AML-193 (cell line): ENCODE measurements at regions not wholly inside any gene's neighbourhood (a gene's known extent, or its start where the extent isn't known, plus 50 kb on each side); places are given as distances from the start of the nearest gene placed in this dataset.

Source experiments
- DNase-seq, 2 experiments: peaks; one replicate each; lab custom pipeline; 2025; lab: John Stamatoyannopoulos, UW

DNA sequence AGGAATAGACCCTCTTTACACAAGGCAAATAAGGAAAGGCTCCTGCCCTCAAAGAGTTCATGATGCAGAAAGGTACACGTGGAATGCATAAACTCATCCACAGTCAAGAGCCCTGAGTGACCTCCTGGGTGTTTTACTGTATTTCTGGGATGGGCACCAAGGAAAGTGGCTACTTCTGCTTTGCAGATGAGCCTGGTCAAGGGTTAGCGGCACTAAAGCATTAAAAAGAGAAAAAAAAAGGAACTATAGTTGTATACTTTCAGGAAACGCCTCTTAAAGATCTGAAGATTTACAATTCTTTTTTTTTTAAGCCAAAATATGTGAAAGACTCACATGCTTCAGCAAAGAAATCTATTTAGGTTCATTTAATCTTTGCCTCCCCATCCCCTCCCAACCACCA lies 366.2 kb upstream of the PDE4D start:
- DNase-seq, result peak; percentile 66 to 67

DNA sequence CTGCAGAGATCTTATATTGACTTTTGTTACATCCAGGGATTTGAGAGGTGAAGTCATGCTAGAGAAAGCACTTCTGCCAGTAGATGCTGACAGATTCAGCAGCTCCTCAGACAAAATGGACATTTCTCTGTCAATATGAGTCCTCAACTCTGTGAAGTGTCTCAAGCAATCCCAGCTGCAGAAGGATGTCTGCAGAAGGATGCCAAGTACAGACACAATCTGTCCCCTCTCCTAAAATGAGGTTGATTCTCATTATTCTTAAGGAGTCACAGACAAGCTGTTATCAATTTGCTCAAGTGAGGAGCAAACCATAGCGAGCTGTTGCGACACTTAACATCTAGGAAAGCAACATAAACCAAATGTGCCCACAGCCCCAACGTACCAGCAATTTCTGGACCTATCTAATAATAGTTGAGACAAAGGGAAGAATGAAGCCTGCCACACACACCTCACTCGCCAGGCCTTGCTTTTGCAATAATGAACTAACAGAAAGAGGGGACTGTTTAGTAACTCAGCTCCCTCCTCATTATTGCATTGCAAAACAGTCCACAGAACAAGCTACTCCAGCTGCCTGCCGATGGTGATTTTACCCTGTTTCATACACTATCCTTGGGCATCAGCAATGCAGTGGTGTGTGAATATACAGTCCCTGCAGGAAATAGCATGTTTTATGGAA lies 364.2 kb upstream of the PDE4D start:
- peak; percentile 94 to 97 for DNase-seq

DNA sequence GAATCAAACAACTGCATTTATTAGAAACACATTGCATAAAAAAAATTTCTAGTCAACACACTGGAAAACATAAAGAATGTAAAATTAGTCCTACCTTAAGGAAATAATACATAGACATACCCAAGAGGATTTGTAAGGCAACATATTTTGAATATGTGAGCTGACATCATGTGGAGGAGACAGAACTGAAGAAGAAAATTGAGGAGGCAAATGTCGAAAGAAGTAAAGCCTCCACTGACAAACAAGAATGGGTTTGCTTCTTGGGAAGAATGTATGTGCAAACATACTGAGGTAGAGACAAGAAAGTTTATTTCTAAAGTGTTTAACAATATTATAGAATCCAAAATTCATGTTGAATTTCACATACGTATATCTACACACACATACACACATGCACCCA lies 363.0 kb upstream of the PDE4D start:
- DNase-seq, result peak; percentile 44 to 67

DNA sequence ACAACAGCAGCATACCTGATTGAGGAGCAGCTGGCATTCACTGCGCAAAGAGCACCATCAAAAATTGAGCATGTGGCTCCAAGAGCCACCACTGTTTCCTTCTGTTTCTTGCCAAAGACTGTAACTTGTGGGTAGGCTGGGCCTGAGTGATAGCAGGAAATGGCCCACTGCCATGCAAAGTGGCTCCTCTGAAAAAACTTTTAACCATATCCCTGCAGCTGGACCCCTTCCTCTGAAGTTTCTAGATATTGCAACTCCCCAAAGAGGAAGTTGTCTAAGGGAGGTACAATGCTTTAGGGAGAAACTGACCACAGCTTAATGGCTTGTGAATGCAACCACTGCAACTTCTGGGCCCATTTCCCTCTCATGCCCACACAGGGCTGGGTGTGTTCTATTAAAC lies 355.4 kb upstream of the PDE4D start:
- DNase-seq, result peak; percentile 98 to 99

DNA sequence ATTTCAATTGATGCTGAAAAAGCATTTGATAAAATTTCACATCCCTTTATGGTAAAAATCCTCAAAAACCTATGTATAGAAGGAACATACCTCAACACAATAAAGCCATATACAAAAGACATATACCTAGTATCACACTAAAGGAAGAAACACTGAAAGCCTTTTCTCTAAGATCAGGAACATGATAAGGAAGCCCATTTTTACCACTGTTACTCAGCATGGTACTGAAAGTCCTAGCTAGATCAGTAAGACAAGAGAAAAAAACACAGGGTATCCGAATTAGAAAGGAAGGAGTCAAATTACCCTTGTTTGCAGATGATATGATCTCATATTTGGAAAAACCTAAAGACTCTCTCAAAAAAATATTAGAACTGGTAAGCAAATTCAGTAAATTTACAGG lies 350.2 kb upstream of the PDE4D start:
- no peak for DNase-seq

DNA sequence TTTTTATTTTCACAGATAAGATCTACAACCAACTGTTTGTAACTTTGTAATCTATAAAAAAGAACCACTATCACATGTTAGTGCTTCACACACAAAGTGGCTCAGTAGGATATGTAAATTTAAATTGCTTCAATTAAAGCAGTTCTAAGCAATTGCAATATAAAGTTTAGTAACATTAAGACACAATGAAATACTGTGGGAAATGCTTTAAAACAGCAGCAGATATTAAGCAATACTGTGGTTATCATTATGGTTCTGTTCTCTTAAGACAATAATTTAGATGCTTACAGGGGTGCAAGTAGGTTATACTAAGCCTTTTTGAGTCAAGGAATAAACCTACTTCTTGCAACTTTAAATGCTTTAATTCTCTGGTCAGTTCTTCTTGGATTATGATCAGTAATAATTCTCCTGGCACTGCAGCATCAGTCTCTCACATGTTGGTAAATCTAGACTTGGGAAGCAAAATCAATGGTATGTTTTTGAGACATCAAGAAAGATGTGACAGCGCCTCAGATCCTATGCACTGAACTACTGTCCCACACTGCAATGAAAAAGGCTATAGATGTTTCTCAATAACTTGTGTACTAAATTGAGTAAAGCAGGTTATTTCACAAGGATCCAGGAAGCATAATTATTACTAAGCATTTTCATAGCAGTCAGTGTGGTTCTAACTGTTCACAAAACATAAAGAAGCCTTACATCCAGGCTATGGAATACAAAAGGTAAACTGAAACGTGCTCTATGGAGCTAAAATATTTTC lies 338.7 kb upstream of the PDE4D start:
- DNase-seq, result peak; percentile 91 to 95

DNA sequence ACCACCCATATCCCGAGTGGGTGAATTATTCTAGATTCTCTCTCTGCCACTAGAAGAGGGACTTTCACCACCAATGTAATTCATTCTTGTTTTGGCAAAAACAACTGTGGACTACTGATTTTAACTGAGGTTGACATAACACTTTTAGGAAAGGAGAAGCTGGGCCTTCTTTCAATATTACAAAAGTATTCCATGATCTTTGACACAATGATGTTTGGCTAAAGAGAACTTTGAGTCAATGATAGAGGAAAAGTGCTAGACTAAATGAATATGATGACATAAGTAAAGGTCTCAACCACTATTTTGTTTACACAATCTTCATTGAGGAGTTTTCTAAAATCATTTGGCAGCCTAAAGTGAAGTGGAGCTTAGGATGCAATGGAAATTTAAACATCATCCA lies 336.9 kb upstream of the PDE4D start:
- no peak for DNase-seq

DNA sequence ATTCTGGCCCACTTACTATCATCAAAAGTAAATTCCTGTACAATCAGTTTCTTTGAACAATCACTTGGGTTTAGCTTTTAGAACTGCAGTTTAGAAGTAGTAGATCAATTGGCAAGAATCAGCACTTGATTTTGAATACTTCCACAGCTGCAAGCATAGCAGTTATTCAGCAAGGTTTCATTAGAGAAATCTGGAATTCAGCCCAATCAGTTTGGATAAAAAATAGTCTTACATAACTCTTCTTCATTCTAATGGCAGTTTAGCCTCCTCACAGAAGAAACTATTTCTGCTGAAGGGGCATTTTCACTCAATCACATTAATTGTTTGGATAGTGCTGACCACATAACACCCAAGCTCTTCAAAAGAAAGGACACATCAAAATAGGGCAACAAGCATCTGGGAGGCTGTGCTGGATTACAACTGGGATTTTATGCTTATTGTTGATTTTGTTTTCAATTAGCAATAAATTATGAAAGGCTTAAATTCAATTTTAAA lies 336.2 kb upstream of the PDE4D start:
- DNase-seq, result no peak

DNA sequence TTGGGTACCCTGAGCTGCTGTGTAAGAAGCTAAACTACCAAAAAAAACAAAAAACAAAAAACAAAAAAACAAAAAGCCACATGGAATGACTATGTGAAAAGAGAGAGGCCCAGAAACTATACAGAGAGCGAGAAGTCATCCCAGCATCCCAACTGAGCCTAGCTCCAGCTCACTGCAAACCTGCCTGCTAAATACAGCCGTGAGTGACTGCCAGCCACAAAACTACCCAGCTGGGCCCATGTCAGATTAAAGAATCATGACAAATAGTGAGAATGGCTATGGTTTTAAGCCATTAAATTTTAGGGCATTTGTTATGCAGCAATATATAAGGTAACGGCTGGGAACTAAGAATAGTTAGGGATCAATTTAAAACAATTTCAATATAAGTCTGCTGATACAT lies 335.1 kb upstream of the PDE4D start:
- no peak for DNase-seq

DNA sequence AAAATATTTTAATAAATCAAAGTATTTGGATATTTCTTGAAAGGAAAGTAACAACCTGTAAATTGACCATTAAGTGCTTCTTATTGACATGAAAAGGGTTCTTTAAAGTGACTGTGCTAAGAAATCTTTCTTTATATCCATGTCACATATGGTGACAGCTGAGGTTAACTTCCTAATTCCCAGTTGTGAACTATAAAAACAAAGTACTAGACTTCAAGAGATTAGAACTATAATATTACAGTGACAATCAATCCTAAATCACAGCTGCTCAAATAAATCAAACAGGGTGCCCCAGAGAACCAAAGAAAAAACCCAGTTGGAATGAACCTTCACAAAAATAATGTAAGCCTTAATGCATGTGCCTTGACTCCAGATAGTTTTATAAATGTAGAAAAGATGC lies 332.6 kb upstream of the PDE4D start:
- no peak for DNase-seq

DNA sequence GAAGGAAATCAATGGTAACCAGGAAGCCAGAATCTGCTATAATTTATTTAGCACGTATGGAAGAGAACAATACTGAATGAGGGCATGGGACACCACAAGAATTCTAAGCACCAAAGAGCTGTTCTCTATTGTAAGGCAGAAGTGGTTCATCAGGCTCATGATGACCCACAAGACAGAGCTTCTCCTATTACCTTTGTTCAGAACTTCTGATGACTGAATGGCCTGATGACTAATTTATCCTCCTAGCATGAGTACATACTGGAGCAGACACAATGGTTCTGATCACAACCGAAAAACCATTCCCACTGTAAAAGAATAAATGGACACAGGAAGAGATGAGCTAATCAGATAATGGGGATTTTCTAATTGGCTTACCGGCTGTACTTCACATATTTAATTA lies 329.8 kb upstream of the PDE4D start:
- DNase-seq, result no peak

DNA sequence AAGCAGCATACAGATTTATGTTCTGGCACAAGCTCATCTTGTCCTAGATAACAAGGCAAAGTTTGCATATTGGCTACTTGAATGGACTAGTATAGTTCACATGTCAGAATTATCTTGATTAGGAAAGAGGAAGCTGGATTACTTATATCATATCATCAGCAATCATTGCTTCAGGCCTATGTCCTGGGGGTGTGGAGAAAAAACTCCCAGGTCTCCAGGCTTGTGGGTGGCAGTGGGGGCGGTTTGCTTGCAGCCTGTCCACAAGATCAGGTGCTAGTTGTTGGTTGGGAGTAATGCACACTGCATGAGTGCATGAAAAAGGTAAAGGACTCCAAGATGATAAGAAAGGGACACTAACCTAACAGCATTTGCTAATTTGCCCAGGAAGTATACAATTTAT lies 326.4 kb upstream of the PDE4D start:
- no peak for DNase-seq

DNA sequence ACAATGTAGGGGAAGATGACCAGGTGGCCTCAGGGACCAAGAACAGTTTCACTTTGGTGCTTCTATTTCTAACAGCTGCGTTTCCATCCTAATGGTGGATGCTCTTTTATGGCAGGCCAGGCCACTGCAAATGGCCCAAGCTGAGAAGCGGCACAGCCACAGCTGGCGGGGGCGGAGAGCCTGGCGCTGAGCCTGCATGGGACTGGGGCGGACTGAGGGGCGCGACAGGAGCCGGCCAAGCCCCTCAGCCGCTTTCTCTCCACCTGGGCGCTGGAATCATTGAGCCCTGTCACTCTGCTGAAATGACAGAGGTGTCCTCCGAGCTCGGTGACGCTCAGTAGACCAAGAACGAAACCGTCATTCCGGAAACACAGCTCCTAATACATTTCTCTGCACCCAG lies 317.3 kb upstream of the PDE4D start:
- no peak for DNase-seq

DNA sequence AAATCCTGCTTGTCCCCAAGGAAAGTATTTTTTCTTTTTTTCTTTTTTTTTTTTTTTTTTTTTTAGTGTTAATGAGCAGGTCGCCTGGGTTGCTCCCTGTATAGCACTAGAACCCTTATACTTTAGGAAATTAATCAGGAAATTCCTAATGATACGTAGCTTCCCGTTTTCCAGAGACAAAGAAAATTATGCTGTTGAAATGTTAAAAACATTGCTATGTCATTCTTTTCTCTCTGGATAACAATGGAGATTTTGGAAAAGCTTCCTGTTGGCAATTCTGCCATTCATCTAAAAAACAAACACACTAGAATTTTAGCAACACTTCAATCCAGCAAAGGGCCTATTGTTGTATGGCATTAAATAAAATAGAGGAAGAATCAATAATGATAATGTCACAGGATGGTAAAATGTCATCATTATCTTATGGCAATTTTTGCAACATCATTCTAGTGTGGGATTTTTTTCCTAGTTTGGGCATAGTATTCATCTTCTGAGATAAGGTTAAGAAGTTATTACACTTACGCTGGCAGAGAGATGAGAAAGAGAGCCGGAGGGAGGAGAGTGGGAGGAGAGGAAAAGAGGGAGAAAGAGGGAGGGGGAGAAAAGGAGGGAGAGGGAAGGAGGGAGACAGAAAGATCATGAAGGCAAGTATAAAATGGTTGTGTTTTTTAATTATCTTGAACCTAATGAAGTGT lies 315.8 kb upstream of the PDE4D start:
- DNase-seq, result no peak

DNA sequence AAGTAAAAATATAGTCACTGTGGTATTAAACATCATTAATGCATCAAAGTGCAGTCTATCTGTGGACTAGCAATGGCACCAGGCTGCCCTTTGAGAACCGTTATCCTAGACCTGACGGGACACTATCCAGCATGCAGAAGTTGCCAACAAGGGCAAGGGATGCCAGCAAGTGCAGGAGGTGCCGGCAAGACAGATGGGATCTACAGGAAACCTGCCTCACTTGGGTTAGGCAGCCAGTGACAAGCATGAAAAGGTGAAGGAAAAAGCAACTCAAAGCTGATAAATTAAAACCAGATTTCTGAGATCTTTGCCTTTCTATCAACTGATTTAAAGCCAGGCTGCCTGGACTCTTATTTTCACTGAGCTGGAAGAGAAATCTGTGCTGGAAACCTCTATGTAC lies 315.2 kb upstream of the PDE4D start:
- DNase-seq, result no peak

DNA sequence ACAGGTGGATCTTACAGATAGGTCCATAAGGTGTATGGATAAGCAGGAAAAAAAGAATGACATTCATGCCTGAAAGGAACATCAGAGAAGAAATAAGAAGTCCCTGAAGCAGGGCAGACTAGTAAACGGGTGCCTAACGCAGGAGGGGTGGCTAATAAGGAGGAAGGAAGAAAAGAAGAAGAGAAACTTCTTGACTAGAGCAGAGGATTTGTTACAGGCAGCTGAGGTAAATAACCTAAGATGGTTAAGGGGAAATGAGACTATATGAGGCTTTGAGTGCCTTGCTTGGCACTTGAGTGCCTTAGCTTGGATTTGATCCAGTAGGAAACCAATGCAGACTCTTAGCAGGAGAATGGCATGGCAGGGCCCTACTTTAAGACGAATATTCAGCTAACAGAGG lies 313.5 kb upstream of the PDE4D start:
- DNase-seq, result peak in 1 of 2 experiments; percentile 21

DNA sequence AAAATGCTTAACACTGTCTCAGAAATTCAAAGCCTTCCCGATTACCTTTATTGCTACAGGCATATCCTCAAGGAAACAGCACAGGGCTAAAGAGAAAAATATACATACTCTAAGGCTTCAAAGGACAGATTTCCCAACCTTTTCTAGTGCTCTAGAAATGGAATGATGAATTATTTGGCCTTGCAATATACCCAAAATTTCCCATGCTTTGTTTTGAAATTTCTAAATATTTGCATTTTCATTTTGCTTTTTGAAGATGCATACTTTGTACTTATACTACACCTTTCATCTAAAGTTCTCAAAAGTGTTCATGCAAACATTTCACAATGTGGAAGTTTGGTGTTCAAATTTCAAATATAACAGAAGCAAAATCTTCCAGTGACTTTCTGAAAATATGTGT lies 312.7 kb upstream of the PDE4D start:
- DNase-seq, result no peak

DNA sequence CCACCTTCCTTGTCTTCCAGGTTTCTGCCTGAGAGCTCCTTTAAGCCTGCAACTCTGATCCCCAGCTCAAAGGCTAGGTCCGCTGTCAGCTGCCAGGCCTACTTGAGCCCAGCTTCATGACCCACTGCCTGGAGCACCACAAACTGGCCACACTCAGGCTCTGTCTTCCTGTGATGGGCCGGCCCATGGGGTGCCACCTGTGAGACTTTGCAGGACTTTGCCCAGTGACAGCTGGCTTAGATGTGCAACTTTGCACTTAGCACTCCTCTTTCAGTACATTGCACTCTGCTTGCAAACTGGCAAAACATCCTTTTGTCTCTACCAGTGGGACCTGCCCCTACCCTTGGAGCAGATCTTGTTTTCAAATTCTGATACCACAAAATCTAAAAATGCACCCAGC lies 311.5 kb upstream of the PDE4D start:
- DNase-seq, result no peak

DNA sequence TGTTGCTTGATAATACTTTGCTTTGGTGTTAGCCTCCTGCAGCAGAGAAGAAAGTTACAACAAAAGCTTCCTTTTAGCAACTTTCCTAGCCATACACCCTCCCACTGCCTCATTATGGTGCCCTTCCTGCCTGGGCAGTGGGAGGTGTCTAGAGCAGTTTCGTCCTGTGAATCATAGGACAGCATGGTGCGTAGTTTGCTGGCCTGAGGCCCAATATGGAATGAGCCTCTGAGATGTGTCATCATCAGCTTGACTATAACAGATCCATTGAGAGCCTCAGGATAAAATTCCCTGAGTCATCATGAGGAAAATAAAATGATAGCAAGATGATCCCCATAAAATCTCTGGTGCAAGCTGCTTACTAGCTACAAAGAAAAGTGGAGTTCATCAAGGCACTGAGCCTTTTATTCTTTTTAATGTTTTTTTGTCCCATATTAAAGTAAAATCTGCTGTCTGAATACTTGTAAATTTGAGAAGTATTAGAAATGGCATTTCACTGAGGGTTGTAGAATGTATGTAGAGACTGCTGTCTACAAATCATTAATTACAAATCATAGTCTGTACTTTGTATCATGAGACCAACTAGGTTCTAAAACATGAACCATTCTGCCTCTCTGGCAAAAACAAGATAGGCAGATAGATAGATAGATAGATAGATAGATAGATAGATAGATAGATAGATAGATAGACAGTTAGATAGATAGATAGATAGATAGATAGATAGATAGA lies 303.0 kb upstream of the PDE4D start:
- DNase-seq, result no peak

DNA sequence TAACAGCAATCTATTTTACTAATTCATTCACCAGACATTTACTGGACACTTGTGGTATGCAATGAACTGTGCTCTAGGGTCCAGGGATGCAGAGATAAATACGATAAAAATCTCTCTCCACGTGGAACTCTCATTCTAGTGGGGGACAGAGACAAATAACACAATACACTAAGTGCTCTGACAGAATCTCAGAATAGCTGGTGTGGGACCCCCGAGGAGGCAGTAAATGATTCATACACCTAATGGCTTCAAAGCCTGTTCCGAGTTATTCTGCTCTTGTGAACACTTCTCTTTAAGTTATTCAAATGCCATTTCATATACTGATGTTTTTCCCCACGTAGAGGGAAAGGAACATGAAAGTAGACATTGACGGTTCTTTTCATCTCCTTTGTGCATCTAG lies 302.0 kb upstream of the PDE4D start:
- DNase-seq, result no peak

DNA sequence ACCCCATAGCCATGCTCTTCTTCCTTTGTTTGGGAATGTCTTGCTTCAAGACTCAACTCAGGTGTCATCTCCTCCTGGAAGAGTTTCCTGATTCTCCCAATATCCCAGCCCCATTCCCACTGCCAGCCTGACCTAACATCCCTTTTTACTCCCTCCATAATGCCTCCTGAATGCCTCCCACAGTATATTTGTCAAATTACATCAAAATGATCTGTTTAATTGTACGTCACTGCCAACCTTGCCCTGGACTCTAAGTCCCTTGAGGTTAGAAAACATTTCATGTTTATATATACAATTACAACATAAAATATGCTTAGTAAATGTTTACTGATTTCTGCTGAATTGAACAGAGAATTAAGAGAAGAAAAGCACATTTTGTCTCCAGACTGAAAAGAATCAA lies 301.6 kb upstream of the PDE4D start:
- no peak for DNase-seq
